SKM-1 treated with dmso at 0.1 percent for 144 hours (cell line): ENCODE measurements at regions not wholly inside any gene's neighbourhood (a gene's known extent, or its start where the extent isn't known, plus 50 kb on each side); places are given as distances from the start of the nearest gene placed in this dataset.
A peak's percentile ranks its signal among the peaks of the same experiment; 100 is the strongest.

ENCODE experiments used
- DNase-seq: peaks from one replicate; lab custom pipeline; 2025; ENCODE audit not compliant: unreplicated experiment; lab: John Stamatoyannopoulos, UW

DNA sequence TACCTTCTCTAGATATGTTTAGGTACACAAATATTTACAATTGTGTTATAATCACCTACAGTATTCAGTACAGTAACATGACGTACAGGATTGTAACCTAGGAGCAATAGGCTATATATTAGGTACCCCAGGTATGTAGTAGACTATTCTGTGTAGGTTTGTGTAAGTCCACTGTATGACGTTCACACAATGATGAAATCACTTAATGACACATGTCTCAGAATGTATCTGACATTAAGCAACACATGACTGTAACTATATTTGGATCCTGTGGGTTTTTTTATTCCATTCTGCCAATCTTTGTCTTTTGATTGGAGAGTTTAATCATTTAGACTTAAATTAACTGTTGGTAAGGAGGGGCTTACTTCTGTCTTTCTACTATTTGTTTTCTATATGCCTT is 52.1 kb downstream of the STYXL2 start:
- no peak for DNase-seq

DNA sequence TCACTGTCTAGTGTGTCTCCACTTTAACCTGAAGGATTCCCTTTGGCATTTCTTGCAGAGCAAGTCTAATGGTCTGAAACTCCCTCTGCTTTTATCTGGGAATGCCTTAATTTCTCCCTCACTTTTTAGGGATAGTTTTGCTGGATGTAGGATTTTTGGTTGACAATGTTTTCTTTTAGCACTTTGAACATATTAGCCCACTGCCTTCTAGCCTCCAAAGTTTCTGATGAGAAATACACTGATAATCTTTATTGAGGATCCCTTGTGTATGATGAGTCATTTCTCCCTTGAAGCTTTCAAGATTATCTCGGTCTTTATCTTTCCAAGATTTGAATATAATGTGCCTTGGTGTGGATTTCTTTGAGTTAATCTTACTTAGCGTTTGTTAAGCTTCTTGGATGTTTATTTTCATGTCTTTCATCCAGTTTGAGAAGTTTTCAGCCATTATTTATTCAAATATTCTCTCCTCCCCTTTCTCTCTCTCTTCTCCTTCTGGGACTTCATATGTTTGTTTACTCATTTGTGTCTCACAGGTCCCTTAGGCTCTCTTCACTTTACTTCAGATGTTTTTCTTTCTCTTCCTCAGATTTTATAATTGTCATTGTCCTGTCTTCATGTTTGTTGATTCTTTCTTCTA is 53.1 kb downstream of the STYXL2 start:
- DNase-seq: no peak

DNA sequence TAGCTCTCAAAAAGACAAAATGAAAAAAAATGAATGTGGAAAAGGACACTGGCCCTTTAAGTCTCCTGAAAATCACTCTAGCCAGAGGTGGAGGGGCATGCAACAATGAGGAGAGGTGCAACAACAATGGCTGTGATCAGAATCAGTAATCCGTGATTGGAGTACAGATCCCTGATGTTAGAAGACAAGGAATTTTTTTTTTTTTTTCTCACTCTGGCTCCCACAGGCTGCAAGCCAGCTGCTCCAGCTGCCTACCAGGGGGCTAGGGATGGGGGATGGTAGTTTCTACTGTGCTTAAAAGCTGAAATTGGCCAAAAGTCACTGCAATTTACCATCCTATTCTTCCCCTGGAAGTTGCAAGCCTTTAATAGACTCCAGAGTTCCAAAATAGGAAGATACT is 54.5 kb downstream of the STYXL2 start:
- no peak for DNase-seq

DNA sequence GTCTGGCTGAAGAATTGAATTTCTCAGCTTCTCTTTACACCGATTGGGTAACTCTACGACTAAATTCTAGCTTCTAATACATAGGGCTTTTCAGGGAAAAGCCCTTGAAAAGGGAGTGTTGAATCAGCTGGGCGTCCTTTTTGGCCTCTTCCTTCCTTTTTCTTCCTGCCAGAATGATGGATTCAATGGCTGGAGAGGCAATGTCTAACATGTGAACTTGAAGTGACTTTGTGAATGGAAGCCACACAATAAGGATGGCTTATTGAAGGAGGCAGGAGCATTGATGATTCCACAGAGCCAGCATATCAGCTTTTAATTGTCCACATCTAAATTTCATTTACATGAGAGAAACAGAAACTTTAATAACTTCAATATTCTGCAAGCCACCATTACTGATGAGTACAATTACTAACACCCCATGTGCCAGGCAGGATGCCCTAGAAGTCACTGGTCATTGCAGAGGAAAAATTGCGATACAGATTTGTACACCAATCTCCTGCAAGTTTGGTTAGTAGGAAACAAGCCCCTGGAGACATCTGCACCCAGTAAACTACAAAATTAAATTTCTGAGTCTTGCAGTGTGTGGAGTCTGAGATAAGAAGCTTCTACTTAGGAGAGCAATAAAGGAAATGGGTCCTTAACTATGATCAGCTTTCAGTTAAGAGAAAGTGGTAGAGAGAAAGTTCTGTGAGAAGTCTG is 56.1 kb downstream of the STYXL2 start:
- no peak for DNase-seq

DNA sequence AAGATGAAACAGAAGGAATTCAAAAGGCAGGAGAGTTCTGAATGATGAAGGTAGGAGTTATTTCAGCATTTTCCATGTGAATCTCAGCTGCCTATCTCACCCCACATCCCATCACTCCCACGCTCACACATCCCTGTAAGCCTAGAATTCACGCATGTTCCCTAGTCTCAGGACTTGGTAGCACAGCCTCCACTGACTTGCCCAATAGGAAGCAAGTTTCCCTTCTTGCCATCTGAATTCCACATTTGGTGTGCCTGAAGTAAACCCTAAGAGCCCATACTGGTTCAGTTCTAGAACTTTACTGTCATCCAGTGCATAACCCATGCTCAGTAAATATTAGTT is 56.6 kb downstream of the STYXL2 start:
- DNase-seq: no peak

DNA sequence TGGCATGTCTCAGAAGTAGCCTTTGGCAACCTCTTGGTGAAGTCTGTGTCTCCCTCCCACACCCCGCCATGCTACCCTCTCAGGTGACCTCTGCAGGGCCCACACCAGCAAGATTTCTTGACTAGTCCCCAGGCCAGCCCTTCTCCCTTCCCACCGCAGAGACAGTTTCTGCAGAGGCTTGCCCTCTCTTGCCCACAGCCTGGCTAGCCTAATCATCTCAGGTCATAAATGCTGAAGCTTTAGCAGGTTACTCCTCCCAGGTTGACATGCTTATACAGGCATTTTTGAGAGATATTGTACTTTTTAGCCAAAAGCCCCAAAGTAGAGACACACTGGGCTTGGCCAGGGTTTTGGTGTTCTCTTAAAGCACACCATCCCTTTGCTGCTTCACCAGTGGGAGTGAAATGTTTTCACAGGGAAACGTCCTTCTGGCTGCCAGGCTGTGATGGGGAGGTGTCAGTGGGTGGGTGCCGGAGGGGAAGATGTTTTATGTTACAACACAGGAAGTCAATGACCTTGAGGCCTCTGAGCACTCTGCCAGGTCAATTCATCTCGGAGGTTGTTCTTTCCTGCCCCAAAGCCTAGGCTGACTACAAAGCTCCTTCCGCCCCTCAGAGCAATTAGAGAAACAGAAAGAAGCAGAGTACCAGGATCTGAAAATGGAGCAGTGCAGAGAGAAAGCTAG is 58.5 kb downstream of the STYXL2 start:
- DNase-seq: no peak

DNA sequence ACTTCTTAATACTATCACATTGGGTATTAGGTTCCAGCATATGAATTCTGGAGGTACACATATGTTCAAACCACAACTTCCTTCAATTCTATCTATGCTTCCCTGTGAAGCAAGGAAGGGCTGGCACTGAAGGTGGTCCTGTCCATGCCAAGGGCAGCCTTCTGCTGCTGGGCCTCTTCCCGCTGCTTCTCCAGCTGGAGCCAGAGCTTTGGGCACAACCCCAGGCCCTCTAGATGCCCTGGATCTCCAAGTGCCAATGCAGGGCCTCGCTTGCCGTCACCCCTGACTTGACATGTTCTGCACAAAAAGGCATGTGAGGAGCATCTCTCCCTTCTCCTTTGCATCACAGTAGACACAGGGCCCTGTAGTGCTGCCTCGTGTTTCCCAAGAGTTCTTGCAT is 62.6 kb downstream of the STYXL2 start:
- DNase-seq: no peak

DNA sequence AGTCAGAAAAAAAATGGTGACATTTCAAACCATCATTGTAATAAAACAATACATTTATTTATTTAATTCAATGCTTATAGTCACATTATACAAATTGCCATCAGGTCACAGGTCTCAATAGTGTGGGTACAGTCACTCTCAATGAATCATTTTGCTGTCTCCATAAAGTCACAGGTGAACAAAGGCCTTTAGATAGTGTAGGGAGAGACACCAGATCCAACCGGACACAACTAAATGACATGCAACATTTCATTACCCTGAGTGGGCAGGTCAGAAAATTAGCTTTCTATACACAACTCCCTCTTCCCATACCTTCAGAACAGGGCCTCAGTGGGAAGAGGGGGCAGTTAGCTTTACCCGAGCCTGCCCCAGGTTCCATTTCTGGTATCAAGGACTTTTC is 63.2 kb downstream of the STYXL2 start:
- DNase-seq: no peak

DNA sequence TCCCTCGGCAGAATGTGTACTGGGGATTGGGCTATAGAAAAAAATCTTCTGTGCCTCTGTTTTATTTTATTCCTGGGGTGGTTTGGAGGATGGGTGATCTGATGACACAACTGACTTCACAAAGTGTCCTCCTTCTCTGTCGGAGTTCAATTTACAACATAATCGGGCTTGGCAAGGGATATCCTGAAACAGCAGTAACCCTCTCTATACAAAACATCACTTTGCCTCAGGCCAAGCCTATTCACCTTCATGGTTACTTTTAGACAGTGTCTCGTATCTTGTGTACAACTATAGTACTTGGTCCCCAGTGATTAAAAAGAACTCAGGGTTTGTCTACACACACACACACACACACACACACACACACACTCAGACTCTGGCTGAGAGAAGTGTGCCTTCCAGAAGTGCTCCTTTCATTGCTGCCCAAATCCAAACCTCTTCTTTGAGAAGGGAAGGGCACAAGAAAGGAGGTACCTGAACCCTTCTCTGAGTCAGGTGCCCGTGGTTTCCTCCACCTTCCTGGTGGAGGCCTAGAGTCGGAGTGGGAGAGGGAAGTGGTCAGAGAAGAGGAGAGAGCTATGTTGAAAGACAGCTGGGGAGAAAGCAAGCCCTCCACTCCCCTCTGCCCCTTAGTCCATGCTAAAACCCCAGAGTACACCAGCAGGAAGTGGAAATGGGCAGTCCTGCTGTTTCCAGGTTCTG is 62.4 kb upstream of the POU2F1 start:
- peak; percentile 65 for DNase-seq

DNA sequence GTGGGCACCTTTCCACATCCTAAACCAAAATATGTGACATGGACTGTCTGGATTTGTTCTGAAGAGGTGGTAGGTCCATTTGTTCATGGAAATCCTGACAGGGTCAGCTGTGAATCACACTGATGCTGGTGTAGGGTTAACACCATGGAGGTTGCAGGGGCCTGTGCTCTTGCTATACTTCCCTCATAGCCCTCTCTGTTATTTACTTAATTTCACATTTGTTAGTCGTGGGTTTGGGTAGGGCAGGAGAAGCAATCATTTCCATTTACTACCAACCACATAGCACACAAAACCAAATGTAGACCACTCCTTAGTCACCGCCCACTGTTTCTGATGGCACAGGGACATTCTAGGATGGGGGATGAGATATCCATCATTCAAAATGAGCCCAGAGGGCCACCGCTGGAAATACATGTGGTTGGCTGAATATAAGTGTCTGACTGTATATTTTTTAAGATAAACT is 61.8 kb upstream of the POU2F1 start:
- no peak for DNase-seq

DNA sequence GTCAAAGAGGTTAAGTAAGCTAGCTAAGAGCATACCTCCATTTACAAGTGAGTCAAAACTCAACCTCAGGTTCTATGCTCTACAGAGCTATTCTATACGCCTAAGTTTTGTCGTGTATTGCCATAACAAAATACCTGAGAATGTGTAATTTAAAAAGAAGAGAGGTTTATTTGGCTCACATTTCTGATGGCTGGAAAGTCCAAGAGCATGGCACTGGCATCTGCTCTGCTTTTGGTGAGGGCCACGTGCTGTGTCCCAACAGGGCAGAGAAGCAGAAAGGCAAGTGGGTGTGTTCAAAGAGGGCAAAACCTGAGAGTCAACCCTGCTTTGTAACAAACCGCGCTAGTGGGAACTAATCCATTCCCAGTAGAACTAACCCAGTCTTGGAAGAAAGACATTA is 60.9 kb upstream of the POU2F1 start:
- DNase-seq: no peak

DNA sequence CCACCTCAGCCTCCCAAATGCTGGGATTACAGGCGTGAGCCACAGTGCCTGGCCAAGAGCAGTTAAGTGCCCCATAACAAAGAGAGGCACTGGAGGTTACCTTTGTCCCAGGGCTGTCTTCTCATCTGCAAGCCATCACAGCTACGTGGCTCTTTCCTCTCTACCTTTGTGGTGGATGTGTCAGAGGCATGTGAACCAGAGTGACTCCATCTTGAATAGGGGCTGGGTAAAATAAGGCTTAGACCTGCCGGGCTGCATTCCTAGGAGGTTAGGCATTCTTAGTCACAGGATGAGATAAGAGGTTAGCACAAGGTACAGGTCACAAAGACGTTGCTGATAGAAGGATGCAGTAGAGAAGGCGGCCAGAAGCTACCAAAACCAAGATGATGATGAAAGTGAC is 59.4 kb upstream of the POU2F1 start:
- no peak for DNase-seq

DNA sequence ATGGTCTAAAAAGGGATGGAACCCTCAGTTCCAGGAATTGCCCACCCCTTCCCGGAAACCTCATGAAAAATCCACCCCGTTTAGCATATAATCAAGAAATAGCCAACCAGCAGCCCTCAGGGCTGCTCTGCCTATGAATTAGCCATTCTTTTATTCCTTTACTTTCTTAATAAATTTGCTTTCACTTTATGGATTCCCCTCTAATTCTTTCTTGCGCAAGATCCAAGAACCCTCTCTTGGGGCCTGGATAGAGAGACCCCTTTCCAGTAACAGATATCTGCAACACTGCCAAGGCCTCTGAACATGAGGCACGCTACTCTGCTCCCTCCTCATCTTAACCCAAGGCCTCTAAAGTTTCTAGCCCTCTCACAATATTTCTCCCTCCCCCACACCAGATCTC is 58.9 kb upstream of the POU2F1 start:
- no peak for DNase-seq

DNA sequence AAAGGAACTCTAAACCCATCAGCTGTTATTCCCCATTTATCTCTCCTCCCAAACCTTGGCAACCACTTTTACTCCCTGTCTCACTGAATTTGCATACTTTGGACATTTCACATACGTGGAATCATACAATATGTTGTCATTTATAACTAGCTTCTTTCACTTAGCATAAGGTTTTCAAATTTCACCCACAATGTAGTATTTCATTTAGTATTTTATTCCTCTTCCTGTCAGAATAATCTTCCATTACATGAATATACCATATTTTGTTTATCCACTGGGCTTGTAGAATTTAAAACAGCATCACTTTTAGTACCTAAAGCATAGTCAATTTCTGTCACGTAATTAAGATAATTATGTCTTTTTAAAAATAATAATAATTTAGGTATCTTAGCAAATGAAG is 55.5 kb upstream of the POU2F1 start:
- DNase-seq: no peak

DNA sequence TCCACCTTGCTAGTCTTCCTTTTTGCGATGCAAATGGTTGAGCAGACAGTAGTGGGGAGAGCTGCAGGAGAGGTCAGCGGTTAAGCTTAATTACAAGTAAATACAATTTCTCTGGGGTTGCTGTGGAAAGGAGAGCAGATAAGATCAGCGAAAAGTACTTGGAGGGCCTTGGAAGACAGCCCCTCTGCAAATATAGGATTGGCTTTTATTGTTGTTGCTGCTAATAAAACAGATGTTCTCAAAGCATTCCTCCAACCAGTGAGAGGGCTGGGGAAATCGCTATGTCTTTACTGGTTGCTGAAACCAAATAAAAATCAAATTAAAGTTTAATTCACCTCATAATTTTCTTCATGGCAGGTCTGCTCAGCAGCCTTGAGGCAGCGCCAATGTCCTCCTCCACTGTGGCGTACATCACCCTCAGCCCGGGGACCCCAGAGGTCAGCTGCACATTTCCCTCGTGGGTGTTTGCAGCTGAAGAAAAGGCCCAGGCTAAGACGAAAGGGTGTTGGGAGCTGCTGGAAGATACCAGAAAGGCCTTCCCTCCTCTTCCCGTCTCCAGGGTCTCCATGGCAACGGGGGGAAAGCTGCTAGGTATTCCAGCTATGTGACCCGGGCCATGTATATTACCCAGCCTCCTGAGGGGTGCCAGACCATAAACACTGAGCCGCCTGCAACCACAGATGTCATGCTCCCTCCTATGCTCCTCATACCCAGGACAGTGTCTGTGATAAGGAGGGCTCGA is 54.6 kb upstream of the POU2F1 start:
- no peak for DNase-seq

DNA sequence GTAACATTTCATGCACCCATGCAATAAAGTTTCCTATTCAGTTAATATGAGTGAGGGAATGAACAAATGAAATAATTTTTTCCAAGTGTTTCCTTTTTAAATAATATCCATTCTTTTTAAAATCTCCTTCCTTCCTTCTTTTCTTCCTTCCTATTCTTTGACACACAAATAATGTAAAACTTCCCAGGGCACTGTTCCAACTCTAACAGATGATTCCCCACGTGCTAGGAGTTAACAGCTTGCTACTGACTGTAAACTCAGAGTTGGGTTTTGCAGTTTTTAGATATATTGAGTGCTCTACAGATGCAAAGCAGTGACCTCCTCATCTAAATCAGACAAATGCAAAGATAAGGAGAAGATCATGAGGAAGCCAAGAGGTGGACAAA is 54.0 kb upstream of the POU2F1 start:
- DNase-seq: no peak

DNA sequence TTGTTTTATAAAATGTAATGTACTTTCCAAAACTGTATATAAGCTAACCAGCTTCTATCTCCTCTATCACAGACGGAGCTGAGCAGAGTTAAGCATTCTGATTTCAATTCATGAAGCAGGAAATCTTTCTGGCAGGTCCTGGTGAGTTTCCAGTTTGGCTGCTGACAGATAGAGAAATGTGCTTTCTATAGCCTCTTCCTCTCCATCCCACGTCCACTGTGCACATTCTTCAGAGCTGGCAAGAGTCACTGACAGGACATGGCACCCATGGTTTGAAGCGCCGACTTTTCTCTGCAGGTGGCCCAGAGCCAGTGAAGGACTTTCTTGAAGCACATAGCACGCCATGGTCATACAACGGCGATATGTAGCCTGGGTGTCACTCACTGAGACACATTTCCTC is 52.3 kb upstream of the POU2F1 start:
- no peak for DNase-seq

DNA sequence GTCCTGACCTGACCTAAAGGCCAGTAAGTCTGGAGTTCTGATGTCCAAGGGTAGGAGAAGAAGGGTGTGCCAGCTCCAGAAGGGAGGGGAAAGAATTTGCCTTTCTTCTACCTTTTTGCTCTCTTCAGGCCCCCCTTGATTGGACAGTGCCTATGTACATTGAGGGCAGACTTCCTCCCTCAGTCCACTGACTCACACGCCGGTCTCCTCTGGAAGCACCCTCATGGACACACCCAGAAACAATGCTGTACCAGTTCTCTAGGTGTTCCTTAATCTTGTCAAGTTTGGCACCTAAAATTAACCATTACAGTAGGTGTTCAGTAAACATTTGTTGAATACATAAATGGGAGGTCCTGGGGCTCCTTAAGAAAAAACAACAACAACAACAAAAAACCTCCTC is 51.0 kb upstream of the POU2F1 start:
- no peak for DNase-seq
